H1 (cell line): ENCODE measurements at regions not wholly inside any gene's neighbourhood (a gene's known extent, or its start where the extent isn't known, plus 50 kb on each side); places are given as distances from the start of the nearest gene placed in this dataset.

Experiments
- CTCF ChIA-PET: fragments of 300-600 bp; sonication (Branson Sonifier 250); formaldehyde crosslinking; loops from one replicate; lab custom pipeline; 2021; ENCODE audit not compliant: partially characterized antibody; lab: Charles Lee
- POLR2A ChIA-PET: fragments of 300-600 bp; sonication (Branson Sonifier 250); formaldehyde crosslinking; loops from one replicate; lab custom pipeline; 2021; ENCODE audit warnings: inconsistent platforms; ENCODE audit not compliant: partially characterized antibody; lab: Charles Lee
- DNase-seq, 2 experiments: peaks; one replicate each; pipeline versions ENCODE4 v3.0.0 to v3.0.0-alpha.2; 2010 to 2022; ENCODE audit warnings: low spot score in 2 of 2, low read depth in 1 of 2, mixed read lengths in 1 of 2
- FAIRE-seq: peaks from 2 replicates; lab custom pipeline; 2011; peaks lifted over from hg19 to GRCh38; lab: Jason Lieb, UNC
- H2AFZ ChIP-seq: 2 replicates; pipeline ENCODE4 v1.8.1; 2012; ENCODE audit warnings: low read length, inconsistent platforms
- H2AK5ac ChIP-seq: 2 replicates; pipeline ENCODE4 v1.6.1; 2013; ENCODE audit warnings: low read depth, low read length
- H2BK120ac ChIP-seq: replicated peaks from 2 replicates; pipeline ENCODE3; 2013; ENCODE audit warnings: low read depth, low read length, inconsistent platforms
- H2BK12ac ChIP-seq: 2 replicates; pipeline ENCODE4 v1.6.1; 2013; ENCODE audit warnings: low read depth, low read length
- H2BK15ac ChIP-seq: 2 replicates; pipeline ENCODE4 v1.6.1; 2013; ENCODE audit warnings: low read length
- H2BK20ac ChIP-seq: 2 replicates; pipeline ENCODE4 v1.6.1; 2013; ENCODE audit warnings: low read length
- H2BK5ac ChIP-seq: 2 replicates; pipeline ENCODE4 v1.6.1; 2013; ENCODE audit warnings: low read depth, low read length
- H3K14ac ChIP-seq: 2 replicates; pipeline ENCODE4 v1.6.1; 2013; ENCODE audit warnings: inconsistent platforms; ENCODE audit not compliant: insufficient read length
- H3K18ac ChIP-seq: 2 replicates; pipeline ENCODE4 v1.6.1; 2013; ENCODE audit warnings: low read length; ENCODE audit errors: extremely low read depth
- H3K23ac ChIP-seq: 2 replicates; pipeline ENCODE4 v1.6.1; 2013; ENCODE audit warnings: inconsistent platforms; ENCODE audit not compliant: insufficient read length
- H3K23me2 ChIP-seq: 2 replicates; pipeline ENCODE4 v1.6.1; 2013; ENCODE audit warnings: low read depth, low read length
- H3K27ac ChIP-seq: 2 replicates; pipeline ENCODE4 v1.6.1; 2011; ENCODE audit warnings: low read depth, low read length, inconsistent platforms
- H3K27me3 ChIP-seq, 4 experiments: replicated peaks in 1 of 4; 1 replicate in 1 of 4; 2 replicates in 3 of 4; pipeline versions ENCODE4 v1.6.1 to v1.8.1; 2011 to 2013; ENCODE audit warnings: low read length in 3 of 4, mild to moderate bottlenecking in 3 of 4, inconsistent platforms in 2 of 4, mixed read lengths in 2 of 4, moderate library complexity in 1 of 4; ENCODE audit not compliant: control insufficient read depth in 3 of 4, insufficient read depth in 3 of 4; ENCODE audit errors: extremely low read depth in 1 of 4
- H3K36me3 ChIP-seq, 4 experiments: 2 replicates each; pipeline versions ENCODE4 v1.6.1 to v1.8.1; 2011 to 2013; ENCODE audit warnings: mild to moderate bottlenecking in 4 of 4, low read length in 3 of 4, moderate library complexity in 2 of 4, control low read depth in 1 of 4, inconsistent platforms in 1 of 4; ENCODE audit not compliant: insufficient read depth in 4 of 4, control insufficient read depth in 2 of 4
- H3K4ac ChIP-seq: replicated peaks from 2 replicates; pipeline ENCODE3; 2013; ENCODE audit warnings: low read length, low read depth, mixed read lengths, inconsistent platforms; ENCODE audit not compliant: insufficient read length
- H3K4me1 ChIP-seq, 4 experiments: replicated peaks in 1 of 4; 1 replicate in 1 of 4; 2 replicates in 3 of 4; pipeline versions ENCODE4 v1.6.1 to v1.8.1; 2011 to 2013; ENCODE audit warnings: low read length in 3 of 4, inconsistent platforms in 2 of 4, mixed read lengths in 1 of 4; ENCODE audit not compliant: insufficient read depth in 4 of 4, control insufficient read depth in 3 of 4
- H3K4me2 ChIP-seq, 2 experiments: 2 replicates each; pipeline versions ENCODE4 v1.6.1 to v1.8.1; 2011 to 2013; ENCODE audit warnings: low read depth in 2 of 2, low read length in 2 of 2, control low read depth in 1 of 2, inconsistent platforms in 1 of 2, mild to moderate bottlenecking in 1 of 2; ENCODE audit not compliant: insufficient read depth in 1 of 2
- H3K4me3 ChIP-seq, 4 experiments: fragments of 200-600, 300-600 bp in 1 of 4; sonication (generic), shearing (Covaris generic), sonication (Bioruptor Twin) in 1 of 4; 2 replicates each; pipeline versions ENCODE4 v1.5.1 to v1.8.1; 2011 to 2016; ENCODE audit warnings: low read length in 4 of 4, low read depth in 3 of 4, control low read depth in 2 of 4, inconsistent platforms in 2 of 4, mild to moderate bottlenecking in 2 of 4, mixed read lengths in 1 of 4, moderate library complexity in 1 of 4; ENCODE audit not compliant: insufficient read depth in 2 of 4; ENCODE audit errors: extremely low read depth in 1 of 4
- H3K56ac ChIP-seq: replicated peaks from 2 replicates; pipeline ENCODE3; 2013; ENCODE audit warnings: low read depth, mild to moderate bottlenecking, mixed read lengths, low read length, inconsistent platforms; ENCODE audit not compliant: insufficient read length
- H3K79me1 ChIP-seq: 2 replicates; pipeline ENCODE4 v1.6.1; 2013; ENCODE audit warnings: low read depth, low read length, control low read depth
- H3K79me2 ChIP-seq, 2 experiments: 2 replicates each; pipeline versions ENCODE4 v1.6.1 to v1.8.1; 2012 to 2013; ENCODE audit warnings: low read length in 2 of 2, mild to moderate bottlenecking in 2 of 2, inconsistent platforms in 1 of 2; ENCODE audit not compliant: insufficient read depth in 2 of 2, control insufficient read depth in 1 of 2
- H3K9ac ChIP-seq, 4 experiments: replicated peaks in 1 of 4; 1 replicate in 1 of 4; 2 replicates in 3 of 4; pipeline versions ENCODE4 v1.6.1 to v1.8.1; 2011 to 2013; ENCODE audit warnings: low read depth in 3 of 4, low read length in 3 of 4, control low read depth in 2 of 4, mild to moderate bottlenecking in 2 of 4, moderate library complexity in 2 of 4, inconsistent platforms in 1 of 4; ENCODE audit errors: extremely low read depth in 1 of 4
- H3K9me3 ChIP-seq, 2 experiments: 2 replicates each; pipeline versions ENCODE4 v1.6.1 to v1.8.1; 2012 to 2013; ENCODE audit warnings: mild to moderate bottlenecking in 2 of 2, moderate library complexity in 2 of 2, control low read depth in 1 of 2, inconsistent platforms in 1 of 2, low read depth in 1 of 2, low read length in 1 of 2, mixed read lengths in 1 of 2; ENCODE audit not compliant: insufficient read depth in 2 of 2
- H4K20me1 ChIP-seq, 2 experiments: replicated peaks in 1 of 2; 2 replicates each; pipeline versions ENCODE3 to v1.8.1; 2011 to 2013; ENCODE audit warnings: inconsistent platforms in 2 of 2, low read length in 2 of 2, mild to moderate bottlenecking in 1 of 2; ENCODE audit not compliant: insufficient read depth in 2 of 2, control insufficient read depth in 1 of 2
- H4K5ac ChIP-seq: 2 replicates; pipeline ENCODE4 v1.6.1; 2013; ENCODE audit warnings: low read length, low read depth, mixed read lengths, inconsistent platforms; ENCODE audit not compliant: insufficient read length
- H4K8ac ChIP-seq: 2 replicates; pipeline ENCODE4 v1.8.0; 2013; ENCODE audit warnings: mild to moderate bottlenecking, moderate library complexity, low read length, inconsistent platforms; ENCODE audit not compliant: insufficient read depth; ENCODE audit errors: extremely low read depth
- H4K91ac ChIP-seq: replicated peaks from 2 replicates; pipeline ENCODE3; 2013; ENCODE audit warnings: low read length, mixed read lengths, inconsistent platforms; ENCODE audit not compliant: insufficient read length
- BRCA1 ChIP-seq: IDR thresholded peaks from 2 replicates; pipeline ENCODE4 v1.6.1; 2012; ENCODE audit warnings: low read depth, low read length, improper control_type of control experiment
- FOSL1 ChIP-seq: IDR thresholded peaks from 2 replicates; pipeline ENCODE4 v1.6.1; 2011; ENCODE audit warnings: mild to moderate bottlenecking, low read depth, low read length, moderate library complexity; ENCODE audit not compliant: insufficient read depth
- GTF2F1 ChIP-seq: IDR thresholded peaks from 2 replicates; pipeline ENCODE4 v1.6.1; 2012; ENCODE audit warnings: low read depth, low read length, improper control_type of control experiment, borderline replicate concordance
- JUN ChIP-seq: IDR thresholded peaks from 2 replicates; pipeline ENCODE4 v1.6.1; 2011; ENCODE audit warnings: low read depth, mild to moderate bottlenecking, improper control_type of control experiment, low read length
- NANOG ChIP-seq: IDR thresholded peaks from 2 replicates; pipeline ENCODE4 v1.6.1; 2011; ENCODE audit warnings: low read length, low read depth, mild to moderate bottlenecking, inconsistent platforms; ENCODE audit not compliant: insufficient read depth, poor library complexity, severe bottlenecking
- NRF1 ChIP-seq: IDR thresholded peaks from 2 replicates; pipeline ENCODE4 v1.6.1; 2011; ENCODE audit warnings: mild to moderate bottlenecking, low read depth, low read length, improper control_type of control experiment
- PHF8 ChIP-seq: fragments of 200-600 bp; sonication (generic); conservative IDR thresholded peaks from 2 replicates; pipeline ENCODE4 v1.7.1; 2012; ENCODE audit warnings: low read depth, mild to moderate bottlenecking, inconsistent platforms, low read length, moderate library complexity
- POU5F1 ChIP-seq: IDR thresholded peaks from 2 replicates; pipeline ENCODE4 v1.6.1; 2011; ENCODE audit warnings: low read depth, mild to moderate bottlenecking, low read length, moderate library complexity
- SIX5 ChIP-seq: IDR thresholded peaks from 2 replicates; pipeline ENCODE4 v1.6.1; 2011; ENCODE audit warnings: mild to moderate bottlenecking, low read depth, low read length
- SP1 ChIP-seq: IDR thresholded peaks from 2 replicates; pipeline ENCODE4 v1.6.1; 2011; ENCODE audit warnings: low read depth, low read length
- YY1 ChIP-seq: IDR thresholded peaks from 2 replicates; pipeline ENCODE4 v1.6.1; 2011; ENCODE audit warnings: low read depth, mild to moderate bottlenecking, low read length
- ZNF274 ChIP-seq: IDR thresholded peaks from 2 replicates; pipeline ENCODE4 v1.7.0; 2012; ENCODE audit warnings: low read length, borderline replicate concordance; ENCODE audit errors: extremely low read depth
- WGBS, 2 experiments: shearing (Covaris generic) in 1 of 2; methylation state at CpG; one replicate each; pipeline versions ENCODE4 v1.1.6 to v1.1.7; 2013 to 2015; ENCODE audit warnings: low lambda C conversion rate in 2 of 2, mixed read lengths in 2 of 2, inconsistent platforms in 1 of 2, low coverage in 1 of 2, missing lambda C conversion rate in 1 of 2; ENCODE audit not compliant: insufficient replicate concordance in 2 of 2, insufficient coverage in 1 of 2, insufficient read length in 1 of 2; ENCODE audit errors: extremely low coverage in 1 of 2, missing lambda C conversion rate in 1 of 2; 5-methylcytosine and 5-hydroxymethylcytosine counted together
- TF ChIP-seq, protein P1 (sequence below): IDR thresholded peaks from 2 replicates; pipeline ENCODE4 v1.6.1; 2011; ENCODE audit warnings: low read length, improper control_type of control experiment
- TF ChIP-seq, protein P2 (sequence below): IDR thresholded peaks from 2 replicates; pipeline ENCODE4 v1.6.1; 2012; ENCODE audit warnings: inconsistent platforms

GRCh38 chr14:83575301-83575700 lies 1954.6 kb upstream of the FLRT2 start:
- Histone ChIP-seq H4K91ac (no peak overlapping the region), H4K20me1 (no peaks in the 10 kb centered on the region), H3K79me1 (no peaks in the 10 kb centered on the region), H4K5ac (no peak overlapping the region), H3K36me3 (no peaks in the 10 kb centered on the region), H3K4me2 (no peak overlapping the region), H4K8ac (no peak overlapping the region), H3K4me3 (no peak overlapping the region), H2BK20ac (no peak overlapping the region), H3K27me3 (no peaks in the 10 kb centered on the region), H3K9ac (no peak overlapping the region), H3K9me3 (no peaks in the 10 kb centered on the region), H2BK120ac (no peak overlapping the region), H2AFZ (no peak overlapping the region), H3K27ac (no peak overlapping the region), H3K14ac (no peak overlapping the region), H2AK5ac (no peak overlapping the region), H2BK12ac (no peak overlapping the region), H2BK5ac (no peak overlapping the region), H3K56ac (no peak overlapping the region), H3K4ac (no peak overlapping the region), H3K79me2 (no peaks in the 10 kb centered on the region), H3K23ac (no peak overlapping the region), H3K4me1 (no peaks in the 10 kb centered on the region), H3K23me2 (no peaks in the 10 kb centered on the region), H3K18ac (no peak overlapping the region), H2BK15ac (no peak overlapping the region)
- ChIA-PET CTCF (no interaction called here), POLR2A (no interaction called here)
- 100% methylated on average over 1 of the region's 1 CpG for WGBS, 2 experiments
- FAIRE-seq (no peak), DNase-seq (no peak)
- TF ChIP-seq ZNF274 (no peak), SIX5 (no peak), YY1 (no peak), FOSL1 (no peak), GTF2F1 (no peak), BRCA1 (no peak), PHF8 (no peak), SP1 (no peak), JUN (no peak), POU5F1 (no peak), NANOG (no peak), NRF1 (no peak)
- TF ChIP-seq, protein P1, sequence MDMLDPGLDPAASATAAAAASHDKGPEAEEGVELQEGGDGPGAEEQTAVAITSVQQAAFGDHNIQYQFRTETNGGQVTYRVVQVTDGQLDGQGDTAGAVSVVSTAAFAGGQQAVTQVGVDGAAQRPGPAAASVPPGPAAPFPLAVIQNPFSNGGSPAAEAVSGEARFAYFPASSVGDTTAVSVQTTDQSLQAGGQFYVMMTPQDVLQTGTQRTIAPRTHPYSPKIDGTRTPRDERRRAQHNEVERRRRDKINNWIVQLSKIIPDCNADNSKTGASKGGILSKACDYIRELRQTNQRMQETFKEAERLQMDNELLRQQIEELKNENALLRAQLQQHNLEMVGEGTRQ = no peak
- TF ChIP-seq, protein P2, sequence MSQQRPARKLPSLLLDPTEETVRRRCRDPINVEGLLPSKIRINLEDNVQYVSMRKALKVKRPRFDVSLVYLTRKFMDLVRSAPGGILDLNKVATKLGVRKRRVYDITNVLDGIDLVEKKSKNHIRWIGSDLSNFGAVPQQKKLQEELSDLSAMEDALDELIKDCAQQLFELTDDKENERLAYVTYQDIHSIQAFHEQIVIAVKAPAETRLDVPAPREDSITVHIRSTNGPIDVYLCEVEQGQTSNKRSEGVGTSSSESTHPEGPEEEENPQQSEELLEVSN = no peak
